HCT116 (cell line): ENCODE measurements at regions not wholly inside any gene's neighbourhood (a gene's known extent, or its start where the extent isn't known, plus 50 kb on each side); places are given as distances from the start of the nearest gene placed in this dataset.

Experiments
- ATAC-seq: fragments of 200-7000 bp; cut with Tn5 transposase; 2 replicates; pipeline ENCODE4 v1.9.1; 2020; ENCODE audit warnings: mild to moderate bottlenecking, moderate library complexity
- BruUV-seq: library from RNA; stranded (reverse); fragments of 400-500 nt; replicated peaks from 2 replicates; lab custom pipeline; 2021; lab: Mats Ljungman, UMichigan
- CTCF ChIA-PET: fragments of 300-600 bp; sonication (Branson Sonifier 250); formaldehyde crosslinking; loops from one replicate; lab custom pipeline; 2021; ENCODE audit warnings: antibody characterized with exemption; lab: Charles Lee
- POLR2A ChIA-PET: fragments of 300-600, 350-600 bp; sonication (Branson Sonifier 250); formaldehyde crosslinking; loops from one replicate; lab custom pipeline; 2021; ENCODE audit warnings: antibody characterized with exemption; lab: Charles Lee
- RAD21 ChIA-PET, 2 experiments: fragments of 300-600 bp; sonication (Branson Sonifier 250); formaldehyde crosslinking; loops; one replicate each; lab custom pipeline; 2023; ENCODE audit warnings: low total read pairs in 2 of 2; ENCODE audit not compliant: uncharacterized antibody in 2 of 2, unreplicated experiment in 2 of 2, low non-redundant PET in 1 of 2; lab: Charles Lee
- DNase-seq: peaks from one replicate; pipeline ENCODE4 v3.0.0-alpha.2; 2010; ENCODE audit warnings: low read depth, low spot score
- H2AFZ ChIP-seq: fragments of 200-600 bp; shearing (Covaris generic), sonication (generic); 2 replicates; pipeline ENCODE4 v1.6.1; 2017; ENCODE audit warnings: low read depth, mixed run types, mixed read lengths, antibody characterized with exemption, low read length; ENCODE audit not compliant: poor library complexity, severe bottlenecking
- H3K27ac ChIP-seq: 2 replicates; pipeline ENCODE4 v1.5.1; 2012; ENCODE audit warnings: low read depth, low read length
- H3K27me3 ChIP-seq: fragments of 200-600 bp; sonication (generic); 2 replicates; pipeline ENCODE4 v1.6.1; 2016; ENCODE audit warnings: mixed run types, low read length, mixed read lengths; ENCODE audit not compliant: insufficient read depth
- H3K36me3 ChIP-seq, 2 experiments: fragments of 200-500 bp in 1 of 2; fragments of 200-600 bp in 1 of 2; sonication (Bioruptor generic) in 1 of 2; sonication (generic) in 1 of 2; 2 replicates each; pipeline versions ENCODE4 v1.5.1 to v1.6.1; 2014 to 2016; ENCODE audit warnings: low read length in 2 of 2, inconsistent platforms in 1 of 2, mixed read lengths in 1 of 2, mixed run types in 1 of 2; ENCODE audit not compliant: insufficient read depth in 2 of 2, control insufficient read depth in 1 of 2
- H3K4me1 ChIP-seq, 2 experiments: fragments of 200-600 bp in 1 of 2; sonication (generic) in 1 of 2; 2 replicates each; pipeline versions ENCODE4 v1.5.1 to v1.6.1; 2012 to 2017; ENCODE audit warnings: low read length in 2 of 2, inconsistent platforms in 1 of 2, mild to moderate bottlenecking in 1 of 2, mixed read lengths in 1 of 2, mixed run types in 1 of 2, moderate library complexity in 1 of 2; ENCODE audit not compliant: insufficient read depth in 2 of 2, control insufficient read depth in 1 of 2
- H3K4me2 ChIP-seq: fragments of 200-600 bp; sonication (generic); 2 replicates; pipeline ENCODE4 v1.6.1; 2017; ENCODE audit warnings: mixed run types, low read length, mixed read lengths
- H3K4me3 ChIP-seq, 2 experiments: fragments of 200-600 bp in 1 of 2; sonication (generic) in 1 of 2; replicated peaks in 1 of 2; 2 replicates each; pipeline ENCODE4 v1.5.1; 2011 to 2016; ENCODE audit warnings: low read length in 2 of 2, control low read depth in 1 of 2, low read depth in 1 of 2, mild to moderate bottlenecking in 1 of 2, mixed read lengths in 1 of 2, mixed run types in 1 of 2
- H3K79me2 ChIP-seq: fragments of 200-600 bp; sonication (generic); 2 replicates; pipeline ENCODE4 v1.6.1; 2017; ENCODE audit warnings: mild to moderate bottlenecking, mixed run types, low read length, moderate library complexity, mixed read lengths; ENCODE audit not compliant: insufficient read depth
- H3K9ac ChIP-seq: fragments of 200-600 bp; sonication (generic); 2 replicates; pipeline ENCODE4 v1.6.1; 2016; ENCODE audit warnings: low read length, mixed read lengths
- H3K9me2 ChIP-seq: fragments of 200-600 bp; sonication (generic), shearing (Covaris generic); 2 replicates; pipeline ENCODE4 v1.6.1; 2017; ENCODE audit warnings: mixed run types, mild to moderate bottlenecking, moderate library complexity; ENCODE audit not compliant: insufficient read depth
- H3K9me3 ChIP-seq, 2 experiments: fragments of 200-500 bp in 1 of 2; fragments of 200-600 bp in 1 of 2; sonication (Bioruptor generic) in 1 of 2; sonication (generic) in 1 of 2; 2 replicates each; pipeline ENCODE4 v1.6.1; 2014 to 2017; ENCODE audit warnings: low read length in 2 of 2, mixed read lengths in 2 of 2, inconsistent platforms in 1 of 2, low read depth in 1 of 2, mild to moderate bottlenecking in 1 of 2, mixed run types in 1 of 2, moderate library complexity in 1 of 2; ENCODE audit not compliant: control insufficient read depth in 1 of 2, insufficient read depth in 1 of 2
- H4K20me1 ChIP-seq: fragments of 200-600 bp; sonication (generic), shearing (Covaris generic); 2 replicates; pipeline ENCODE4 v1.6.1; 2017; ENCODE audit warnings: mixed run types, mild to moderate bottlenecking, moderate library complexity; ENCODE audit not compliant: insufficient read depth
- CBX3 ChIP-seq: IDR thresholded peaks from 2 replicates; pipeline ENCODE4 v1.6.1; 2012; ENCODE audit warnings: low read depth
- CEBPB ChIP-seq: IDR thresholded peaks from 2 replicates; pipeline ENCODE4 v1.6.1; 2012; ENCODE audit warnings: low read depth
- EGR1 ChIP-seq: IDR thresholded peaks from 2 replicates; pipeline ENCODE4 v1.6.1; 2012; ENCODE audit warnings: low read depth
- EZH2 ChIP-seq: fragments of 200-600 bp; sonication (generic); IDR thresholded peaks from 2 replicates; pipeline ENCODE4 v1.6.1; 2017; ENCODE audit warnings: antibody characterized with exemption, mixed run types
- RAD21 ChIP-seq: IDR thresholded peaks from 2 replicates; pipeline ENCODE4 v1.6.1; 2012; ENCODE audit warnings: low read depth, mild to moderate bottlenecking
- SIN3A ChIP-seq: IDR thresholded peaks from 2 replicates; pipeline ENCODE4 v1.6.1; 2012; ENCODE audit warnings: low read depth
- SRF ChIP-seq: IDR thresholded peaks from 2 replicates; pipeline ENCODE4 v1.6.1; 2012; ENCODE audit warnings: low read depth
- intact Hi-C: fragments of 100-400 bp; cut with micrococcal nuclease; formaldehyde crosslinking; loops from 2 replicates; pipeline ENCODE4 v1.10.0; 2022
- TF ChIP-seq, protein P1 (sequence below): IDR thresholded peaks from 2 replicates; pipeline ENCODE4 v1.6.1; 2011; ENCODE audit warnings: mild to moderate bottlenecking, low read length, moderate library complexity; ENCODE audit not compliant: insufficient replicate concordance; ENCODE audit errors: extremely low read depth
- TF ChIP-seq, protein P2 (sequence below), 3 experiments: fragments of 200-600 bp in 1 of 3; sonication (generic) in 1 of 3; IDR thresholded peaks in 2 of 3; conservative IDR thresholded peaks in 1 of 3; 2 replicates each; pipeline ENCODE4 v1.5.1; 2012 to 2017; ENCODE audit warnings: low read depth in 2 of 3, low read length in 2 of 3, antibody characterized with exemption in 1 of 3, borderline replicate concordance in 1 of 3, control low read depth in 1 of 3, mild to moderate bottlenecking in 1 of 3, mixed read lengths in 1 of 3, mixed run types in 1 of 3, moderate library complexity in 1 of 3; ENCODE audit not compliant: insufficient read depth in 1 of 3

GRCh38 chr2:66661253-66662173 is 226.6 kb downstream of the MEIS1 start:
- RAD21 ChIA-PET, result no interaction called here
- Histone ChIP-seq H2AFZ (no peak overlapping the region), H3K27me3 (no peaks in the 10 kb centered on the region), H3K4me1 (no peaks in the 10 kb centered on the region), H3K27ac (no peak overlapping the region), H4K20me1 (no peaks in the 10 kb centered on the region), H3K4me2 (no peak overlapping the region), H3K9me2 (no peaks in the 10 kb centered on the region), H3K4me3 (no peak overlapping the region), H3K79me2 (no peaks in the 10 kb centered on the region), H3K9ac (no peak overlapping the region), H3K36me3 (no peaks in the 10 kb centered on the region), H3K9me3 (peaks cover 0 to 3% of the 10 kb centered on the region in 2 experiments; a peak in 1 of 4 replicates)
- no TSS peak for BruUV-seq
- POLR2A ChIA-PET, result no interaction called here
- intact Hi-C loops, result no loop called here
- CTCF ChIA-PET, result no interaction called here
- DNase-seq (no peak), ATAC-seq (no peak)
- TF ChIP-seq EGR1, result no peak
- no peak for TF ChIP-seq SRF
- TF ChIP-seq SIN3A, result no peak
- no peak for TF ChIP-seq CBX3
- TF ChIP-seq RAD21, result no peak
- TF ChIP-seq CEBPB, result no peak
- TF ChIP-seq, protein P1, sequence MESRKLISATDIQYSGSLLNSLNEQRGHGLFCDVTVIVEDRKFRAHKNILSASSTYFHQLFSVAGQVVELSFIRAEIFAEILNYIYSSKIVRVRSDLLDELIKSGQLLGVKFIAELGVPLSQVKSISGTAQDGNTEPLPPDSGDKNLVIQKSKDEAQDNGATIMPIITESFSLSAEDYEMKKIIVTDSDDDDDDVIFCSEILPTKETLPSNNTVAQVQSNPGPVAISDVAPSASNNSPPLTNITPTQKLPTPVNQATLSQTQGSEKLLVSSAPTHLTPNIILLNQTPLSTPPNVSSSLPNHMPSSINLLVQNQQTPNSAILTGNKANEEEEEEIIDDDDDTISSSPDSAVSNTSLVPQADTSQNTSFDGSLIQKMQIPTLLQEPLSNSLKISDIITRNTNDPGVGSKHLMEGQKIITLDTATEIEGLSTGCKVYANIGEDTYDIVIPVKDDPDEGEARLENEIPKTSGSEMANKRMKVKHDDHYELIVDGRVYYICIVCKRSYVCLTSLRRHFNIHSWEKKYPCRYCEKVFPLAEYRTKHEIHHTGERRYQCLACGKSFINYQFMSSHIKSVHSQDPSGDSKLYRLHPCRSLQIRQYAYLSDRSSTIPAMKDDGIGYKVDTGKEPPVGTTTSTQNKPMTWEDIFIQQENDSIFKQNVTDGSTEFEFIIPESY, result no peak
- TF ChIP-seq, protein P2, sequence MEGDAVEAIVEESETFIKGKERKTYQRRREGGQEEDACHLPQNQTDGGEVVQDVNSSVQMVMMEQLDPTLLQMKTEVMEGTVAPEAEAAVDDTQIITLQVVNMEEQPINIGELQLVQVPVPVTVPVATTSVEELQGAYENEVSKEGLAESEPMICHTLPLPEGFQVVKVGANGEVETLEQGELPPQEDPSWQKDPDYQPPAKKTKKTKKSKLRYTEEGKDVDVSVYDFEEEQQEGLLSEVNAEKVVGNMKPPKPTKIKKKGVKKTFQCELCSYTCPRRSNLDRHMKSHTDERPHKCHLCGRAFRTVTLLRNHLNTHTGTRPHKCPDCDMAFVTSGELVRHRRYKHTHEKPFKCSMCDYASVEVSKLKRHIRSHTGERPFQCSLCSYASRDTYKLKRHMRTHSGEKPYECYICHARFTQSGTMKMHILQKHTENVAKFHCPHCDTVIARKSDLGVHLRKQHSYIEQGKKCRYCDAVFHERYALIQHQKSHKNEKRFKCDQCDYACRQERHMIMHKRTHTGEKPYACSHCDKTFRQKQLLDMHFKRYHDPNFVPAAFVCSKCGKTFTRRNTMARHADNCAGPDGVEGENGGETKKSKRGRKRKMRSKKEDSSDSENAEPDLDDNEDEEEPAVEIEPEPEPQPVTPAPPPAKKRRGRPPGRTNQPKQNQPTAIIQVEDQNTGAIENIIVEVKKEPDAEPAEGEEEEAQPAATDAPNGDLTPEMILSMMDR (IDR thresholded peaks at IDR 0.05 in 2 of 3, conservative IDR thresholded peaks at IDR 0.05 in 1 of 3; ENCODE audit: borderline replicate concordance in 1 of 3, insufficient read depth in 1 of 3, low read depth in 2 of 3, low read length in 2 of 3), result no peak
- no peak for TF ChIP-seq EZH2
